Left ventricle myocardium inferior (tissue), 1 donor: ENCODE measurements at regions not wholly inside any gene's neighbourhood (a gene's known extent, or its start where the extent isn't known, plus 50 kb on each side); places are given as distances from the start of the nearest gene placed in this dataset.
"Not testable (repeated sequence)": the region's sequence is repeated elsewhere in the genome, so short reads cannot be mapped to it uniquely, and the experiment has no call there.

ENCODE experiments used
- DNase-seq: peaks from one replicate; pipeline ENCODE4 v3.0.0-alpha.2; 2020
- H3K27ac ChIP-seq: fragments of 200-600 bp; replicated peaks from 2 replicates; pipeline ENCODE4 v1.8.0; 2021
- H3K27me3 ChIP-seq: fragments of 200-600 bp; 2 replicates; pipeline ENCODE4 v1.8.0; 2021; ENCODE audit warnings: low read depth
- H3K36me3 ChIP-seq: fragments of 200-600 bp; 2 replicates; pipeline ENCODE4 v1.8.0; 2021
- H3K4me1 ChIP-seq: fragments of 200-600 bp; 2 replicates; pipeline ENCODE4 v1.8.0; 2021
- H3K4me3 ChIP-seq: fragments of 200-600 bp; 2 replicates; pipeline ENCODE4 v1.8.0; 2021; ENCODE audit warnings: mild to moderate bottlenecking, moderate library complexity
- H3K9me3 ChIP-seq: fragments of 200-600 bp; replicated peaks from 2 replicates; pipeline ENCODE4 v1.8.0; 2021
- CTCF ChIP-seq: fragments of 200-600 bp; IDR thresholded peaks from 2 replicates; pipeline ENCODE4 v1.8.0; 2021; ENCODE audit warnings: antibody characterized with exemption, mild to moderate bottlenecking, borderline replicate concordance
- intact Hi-C: fragments of 100-400 bp; cut with micrococcal nuclease; formaldehyde crosslinking; loops from one replicate; pipeline ENCODE4 v1.11.0; 2022
- donor health status: DM: no; HTN: yes; CAD: no; lungs with severe emphysema.

- no peak for DNase-seq
- TF ChIP-seq CTCF = no peak
- intact Hi-C loops = no loop called here
Observed at GRCh38 chr20:12949429-12949980, 59.3 kb upstream of the SPTLC3 start.

GRCh38 chr20:12954254-12954653, 54.5 kb upstream of the SPTLC3 start:
- H3K27ac ChIP-seq, H3K36me3 ChIP-seq, intact Hi-C loops, DNase-seq, H3K4me3 ChIP-seq, H3K27me3 ChIP-seq, H3K4me1 ChIP-seq, H3K9me3 ChIP-seq: not testable (repeated sequence)

More at GRCh38 chr20:12949429-12949980, 59.3 kb upstream of the SPTLC3 start:
- H3K4me1 ChIP-seq = no peaks in the 10 kb centered on the region
- no peak overlapping the region for H3K27ac ChIP-seq
- H3K4me3 ChIP-seq = no peak overlapping the region
- no peaks in the 10 kb centered on the region for H3K9me3 ChIP-seq
- H3K36me3 ChIP-seq = no peaks in the 10 kb centered on the region
- no peaks in the 10 kb centered on the region for H3K27me3 ChIP-seq

DNA sequence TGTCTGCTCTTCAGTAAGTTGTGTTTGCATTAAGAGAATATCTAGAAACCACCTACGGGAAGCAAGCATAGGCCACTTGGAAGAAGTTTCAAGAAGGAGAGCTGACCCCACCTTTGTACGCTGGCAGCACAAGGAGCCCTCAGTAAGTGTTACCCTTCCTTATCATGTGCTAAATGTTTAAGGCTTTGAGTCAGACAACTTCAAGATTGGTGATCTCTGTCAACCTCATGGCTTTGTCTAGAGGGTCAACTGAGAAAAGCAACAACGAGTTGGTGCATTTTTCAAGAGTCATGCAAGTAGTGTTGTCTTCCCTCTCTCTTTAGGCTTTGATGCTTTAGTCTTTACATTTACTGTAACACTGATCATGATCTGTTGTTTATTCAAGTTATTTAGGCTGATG, 53.2 kb upstream of the SPTLC3 start:
- H3K4me3 ChIP-seq = no peak overlapping the region
- no peak for DNase-seq
- intact Hi-C loops = no loop called here

DNA sequence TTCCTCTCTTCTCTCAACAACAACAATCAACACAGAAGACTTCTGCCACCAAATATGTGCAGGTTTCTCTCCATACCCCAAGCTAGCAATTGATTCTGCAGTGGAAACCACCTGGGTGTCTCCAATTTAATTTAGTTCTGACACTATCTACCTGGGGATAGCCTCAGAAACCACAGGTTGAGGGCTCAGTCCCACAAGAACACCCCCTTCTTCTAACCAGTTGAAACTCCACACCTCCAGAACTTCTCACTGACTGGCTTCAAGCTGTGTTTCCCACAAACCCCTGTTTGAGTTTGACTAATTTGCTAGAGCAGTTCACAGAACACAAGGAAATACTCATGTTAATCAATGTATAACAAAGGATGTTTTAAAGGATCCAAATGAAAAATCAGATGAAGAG, 52.5 kb upstream of the SPTLC3 start:
- no peak for DNase-seq
- H3K4me3 ChIP-seq = no peak overlapping the region
- no peaks in the 10 kb centered on the region for H3K4me1 ChIP-seq
- intact Hi-C loops = no loop called here
- H3K27me3 ChIP-seq = no peaks in the 10 kb centered on the region
- H3K36me3 ChIP-seq = no peaks in the 10 kb centered on the region
- no peak overlapping the region for H3K27ac ChIP-seq
- no peak for TF ChIP-seq CTCF
- no peaks in the 10 kb centered on the region for H3K9me3 ChIP-seq

More for the DNA sequence above, 53.2 kb upstream of the SPTLC3 start:
- no peaks in the 10 kb centered on the region for H3K27me3 ChIP-seq
- no peak overlapping the region for H3K27ac ChIP-seq
- H3K9me3 ChIP-seq = no peaks in the 10 kb centered on the region
- no peak for TF ChIP-seq CTCF
- no peaks in the 10 kb centered on the region for H3K4me1 ChIP-seq
- H3K36me3 ChIP-seq = no peaks in the 10 kb centered on the region

GRCh38 chr20:12957968-12958367, 50.8 kb upstream of the SPTLC3 start:
- Histone ChIP-seq H3K4me3 (no peak overlapping the region), H3K27me3 (no peaks in the 10 kb centered on the region), H3K36me3 (no peaks in the 10 kb centered on the region), H3K9me3 (no peaks in the 10 kb centered on the region), H3K27ac (no peak overlapping the region), H3K4me1 (no peaks in the 10 kb centered on the region)
- intact Hi-C loops = no loop called here
- TF ChIP-seq CTCF = no peak
- no peak for DNase-seq
